Endothelial cell of umbilical vein (primary cell): ENCODE measurements at regions not wholly inside any gene's neighbourhood (a gene's known extent, or its start where the extent isn't known, plus 50 kb on each side); places are given as distances from the start of the nearest gene placed in this dataset.

ENCODE experiments used
- BruUV-seq: library from RNA; stranded (reverse); fragments of 400-500 nt; replicated peaks from 2 replicates; lab custom pipeline; 2021; lab: Mats Ljungman, UMichigan
- CTCF ChIA-PET: fragments of 300-600, 350-600 bp; sonication (Branson Sonifier 250); formaldehyde crosslinking; loops from one replicate; lab custom pipeline; 2021; ENCODE audit warnings: antibody characterized with exemption, inconsistent platforms; lab: Charles Lee
- POLR2A ChIA-PET: fragments of 300-600, 350-600 bp; sonication (Branson Sonifier 250); formaldehyde crosslinking; loops from one replicate; lab custom pipeline; 2021; ENCODE audit warnings: antibody characterized with exemption, inconsistent platforms; lab: Charles Lee
- DNase-seq: peaks from one replicate; pipeline ENCODE4 v3.0.0-alpha.2; 2011; ENCODE audit warnings: low read depth, low spot score
- FAIRE-seq: peaks from 2 replicates; lab custom pipeline; 2011; peaks lifted over from hg19 to GRCh38; lab: Jason Lieb, UNC
- H2AFZ ChIP-seq: 2 replicates; pipeline ENCODE4 v1.6.0; 2012; ENCODE audit warnings: low read depth, low read length, control low read depth, inconsistent platforms
- H3K27ac ChIP-seq: 2 replicates; pipeline ENCODE4 v1.5.1; 2011; ENCODE audit warnings: low read depth, mild to moderate bottlenecking, control low read depth, low read length, moderate library complexity; ENCODE audit not compliant: insufficient read depth
- H3K27me3 ChIP-seq, 2 experiments: 2 replicates each; pipeline versions ENCODE4 v1.6.0 to v1.6.1; 2011; ENCODE audit warnings: low read length in 2 of 2, mixed read lengths in 1 of 2; ENCODE audit not compliant: control insufficient read depth in 2 of 2, insufficient read depth in 2 of 2
- H3K36me3 ChIP-seq, 2 experiments: 2 replicates in 1 of 2; 3 replicates in 1 of 2; pipeline ENCODE4 v1.5.1; 2011; ENCODE audit warnings: low read length in 2 of 2, mild to moderate bottlenecking in 1 of 2, moderate library complexity in 1 of 2; ENCODE audit not compliant: control insufficient read depth in 2 of 2, insufficient read depth in 2 of 2; ENCODE audit errors: extremely low read depth in 1 of 2
- H3K4me1 ChIP-seq: 3 replicates; pipeline ENCODE4 v1.5.1; 2011; ENCODE audit warnings: mild to moderate bottlenecking, low read length; ENCODE audit not compliant: control insufficient read depth, insufficient read depth; ENCODE audit errors: extremely low read depth
- H3K4me2 ChIP-seq: 2 replicates; pipeline ENCODE4 v1.6.1; 2011; ENCODE audit warnings: low read length, control low read depth, mixed read lengths; ENCODE audit not compliant: insufficient read depth
- H3K4me3 ChIP-seq, 3 experiments: fragments of 200-600 bp in 1 of 3; sonication (generic), shearing (Covaris generic) in 1 of 3; replicated peaks in 1 of 3; 2 replicates each; pipeline ENCODE4 v1.5.1; 2011 to 2016; ENCODE audit warnings: control low read depth in 3 of 3, low read length in 3 of 3, mild to moderate bottlenecking in 2 of 3, inconsistent platforms in 1 of 3, low read depth in 1 of 3, moderate library complexity in 1 of 3; ENCODE audit not compliant: insufficient read depth in 1 of 3
- H3K79me2 ChIP-seq: 2 replicates; pipeline ENCODE4 v1.6.0; 2012; ENCODE audit warnings: low read length, inconsistent platforms; ENCODE audit not compliant: control insufficient read depth, insufficient read depth
- H3K9ac ChIP-seq: replicated peaks from 2 replicates; pipeline ENCODE3; 2011; ENCODE audit warnings: low read length, control low read depth; ENCODE audit not compliant: insufficient read depth; ENCODE audit errors: extremely low read depth
- H3K9me1 ChIP-seq: replicated peaks from 3 replicates; pipeline ENCODE4 v1.6.0; 2011; ENCODE audit warnings: mild to moderate bottlenecking, low read length; ENCODE audit not compliant: control insufficient read depth, insufficient read depth; ENCODE audit errors: extremely low read depth
- H3K9me3 ChIP-seq: replicated peaks from 2 replicates; pipeline ENCODE4 v1.5.1; 2012; ENCODE audit warnings: low read length, inconsistent platforms; ENCODE audit not compliant: control insufficient read depth, insufficient read depth
- H4K20me1 ChIP-seq: replicated peaks from 2 replicates; pipeline ENCODE3; 2011; ENCODE audit warnings: mild to moderate bottlenecking, low read length; ENCODE audit not compliant: control insufficient read depth, insufficient read depth; ENCODE audit errors: extremely low read depth
- EZH2 ChIP-seq: IDR thresholded peaks from 2 replicates; pipeline ENCODE4 v1.6.1; 2012; ENCODE audit warnings: borderline replicate concordance, low read depth, mild to moderate bottlenecking, moderate library complexity, low read length, inconsistent platforms; ENCODE audit not compliant: severe bottlenecking
- FOS ChIP-seq: IDR thresholded peaks from 2 replicates; pipeline ENCODE4 v1.6.1; 2011; ENCODE audit warnings: mild to moderate bottlenecking, low read length, moderate library complexity, borderline replicate concordance; ENCODE audit not compliant: insufficient read depth
- GATA2 ChIP-seq: IDR thresholded peaks from 2 replicates; pipeline ENCODE4 v1.7.0; 2011; ENCODE audit warnings: low read depth, mild to moderate bottlenecking, moderate library complexity, mixed read lengths, low read length; ENCODE audit not compliant: insufficient read length, insufficient read depth
- JUN ChIP-seq: IDR thresholded peaks from 2 replicates; pipeline ENCODE4 v1.6.1; 2011; ENCODE audit warnings: borderline replicate concordance, low read depth; ENCODE audit not compliant: insufficient read length, insufficient read depth
- MYC ChIP-seq: IDR thresholded peaks from one replicate; pipeline ENCODE4 v1.6.1; 2011; ENCODE audit warnings: mild to moderate bottlenecking, low read depth, low read length
- POLR2A ChIP-seq: IDR thresholded peaks from 2 replicates; pipeline ENCODE4 v1.6.1; 2012; ENCODE audit warnings: low read depth, mild to moderate bottlenecking, control low read depth, low read length
- POLR2AphosphoS5 ChIP-seq: IDR thresholded peaks from 2 replicates; pipeline ENCODE4 v1.6.1; 2012; ENCODE audit warnings: low read depth, mild to moderate bottlenecking, control low read depth, low read length, moderate library complexity; ENCODE audit not compliant: insufficient read depth
- dilution Hi-C: fragments of 300-500 bp; cut with MboI; formaldehyde crosslinking; loops from one replicate; pipeline ENCODE4 v1.15.0; 2019; ENCODE audit warnings: low sequenced_read_pairs; ENCODE audit not compliant: extremely low pct_ligation_motif_present
- intact Hi-C: fragments of 100-400 bp; cut with micrococcal nuclease; formaldehyde crosslinking; loops from one replicate; pipeline ENCODE4 v1.10.0; 2022
- TF ChIP-seq, protein P1 (sequence below): IDR thresholded peaks from 2 replicates; pipeline ENCODE4 v1.6.1; 2011; ENCODE audit not compliant: insufficient read depth, insufficient read length
- TF ChIP-seq, protein P2 (sequence below), 2 donors: IDR thresholded peaks; 1 replicate in 1 of 2; 2 replicates in 1 of 2; pipeline ENCODE4 v1.5.1; 2011; ENCODE audit warnings: low read length in 2 of 2, mild to moderate bottlenecking in 2 of 2, moderate library complexity in 2 of 2, control low read depth in 1 of 2, inconsistent platforms in 1 of 2, low read depth in 1 of 2; ENCODE audit not compliant: insufficient read depth in 1 of 2; ENCODE audit errors: extremely low read depth in 1 of 2

DNA sequence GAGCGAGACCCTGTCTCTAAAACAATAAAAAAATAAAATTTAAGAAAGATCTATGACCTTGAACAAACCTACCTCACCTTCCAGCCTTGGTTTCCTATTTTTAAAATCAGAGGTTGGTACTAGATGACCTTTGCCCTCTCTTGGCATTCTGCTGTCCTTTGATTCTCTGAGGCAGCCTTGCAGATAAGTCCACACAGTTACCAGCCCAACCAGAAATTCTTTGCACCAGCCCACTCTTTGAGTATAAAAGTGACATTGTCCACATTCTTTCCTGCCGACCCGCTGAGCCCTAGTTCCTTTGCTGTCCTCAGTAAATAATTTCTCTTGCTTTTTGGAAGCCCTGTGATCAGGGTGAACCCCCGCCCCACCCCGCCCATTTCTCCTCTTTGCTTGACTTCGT lies 150.4 kb downstream of the PHETA1 start:
- no peak for FAIRE-seq
- CTCF ChIA-PET, result no interaction called here

More for the DNA sequence above, 150.4 kb downstream of the PHETA1 start:
- Histone ChIP-seq H2AFZ (no peak overlapping the region), H3K9me1 (no peaks in the 10 kb centered on the region), H3K9me3 (no peaks in the 10 kb centered on the region), H3K27me3 (no peaks in the 10 kb centered on the region), H3K4me2 (no peak overlapping the region), H3K9ac (no peak overlapping the region), H3K27ac (no peak overlapping the region), H4K20me1 (no peaks in the 10 kb centered on the region), H3K79me2 (no peaks in the 10 kb centered on the region), H3K4me3 (no peak overlapping the region), H3K4me1 (no peaks in the 10 kb centered on the region), H3K36me3 (no peaks in the 10 kb centered on the region)
- TF ChIP-seq POLR2A, result no peak
- TF ChIP-seq, protein P1, sequence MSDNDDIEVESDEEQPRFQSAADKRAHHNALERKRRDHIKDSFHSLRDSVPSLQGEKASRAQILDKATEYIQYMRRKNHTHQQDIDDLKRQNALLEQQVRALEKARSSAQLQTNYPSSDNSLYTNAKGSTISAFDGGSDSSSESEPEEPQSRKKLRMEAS, result no peak
- TF ChIP-seq, protein P2, sequence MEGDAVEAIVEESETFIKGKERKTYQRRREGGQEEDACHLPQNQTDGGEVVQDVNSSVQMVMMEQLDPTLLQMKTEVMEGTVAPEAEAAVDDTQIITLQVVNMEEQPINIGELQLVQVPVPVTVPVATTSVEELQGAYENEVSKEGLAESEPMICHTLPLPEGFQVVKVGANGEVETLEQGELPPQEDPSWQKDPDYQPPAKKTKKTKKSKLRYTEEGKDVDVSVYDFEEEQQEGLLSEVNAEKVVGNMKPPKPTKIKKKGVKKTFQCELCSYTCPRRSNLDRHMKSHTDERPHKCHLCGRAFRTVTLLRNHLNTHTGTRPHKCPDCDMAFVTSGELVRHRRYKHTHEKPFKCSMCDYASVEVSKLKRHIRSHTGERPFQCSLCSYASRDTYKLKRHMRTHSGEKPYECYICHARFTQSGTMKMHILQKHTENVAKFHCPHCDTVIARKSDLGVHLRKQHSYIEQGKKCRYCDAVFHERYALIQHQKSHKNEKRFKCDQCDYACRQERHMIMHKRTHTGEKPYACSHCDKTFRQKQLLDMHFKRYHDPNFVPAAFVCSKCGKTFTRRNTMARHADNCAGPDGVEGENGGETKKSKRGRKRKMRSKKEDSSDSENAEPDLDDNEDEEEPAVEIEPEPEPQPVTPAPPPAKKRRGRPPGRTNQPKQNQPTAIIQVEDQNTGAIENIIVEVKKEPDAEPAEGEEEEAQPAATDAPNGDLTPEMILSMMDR (IDR thresholded peaks at IDR 0.05; ENCODE audit: extremely low read depth in 1 of 2, insufficient read depth in 1 of 2, low read depth in 1 of 2, low read length in 2 of 2), result no peak
- TF ChIP-seq FOS, result no peak
- TF ChIP-seq POLR2AphosphoS5, result no peak
- no peak for TF ChIP-seq EZH2
- TF ChIP-seq MYC, result no peak
- TF ChIP-seq JUN, result no peak
- no peak for TF ChIP-seq GATA2
- no peak for DNase-seq
- dilution Hi-C loops (no loop called here), intact Hi-C loops (no loop called here)
- POLR2A ChIA-PET, result no interaction called here
- no TSS peak for BruUV-seq
